ENCODE measurements at regions not wholly inside any gene's neighbourhood (a gene's known extent, or its start where the extent isn't known, plus 50 kb on each side); places are given as distances from the start of the nearest gene placed in this dataset.

DNA sequence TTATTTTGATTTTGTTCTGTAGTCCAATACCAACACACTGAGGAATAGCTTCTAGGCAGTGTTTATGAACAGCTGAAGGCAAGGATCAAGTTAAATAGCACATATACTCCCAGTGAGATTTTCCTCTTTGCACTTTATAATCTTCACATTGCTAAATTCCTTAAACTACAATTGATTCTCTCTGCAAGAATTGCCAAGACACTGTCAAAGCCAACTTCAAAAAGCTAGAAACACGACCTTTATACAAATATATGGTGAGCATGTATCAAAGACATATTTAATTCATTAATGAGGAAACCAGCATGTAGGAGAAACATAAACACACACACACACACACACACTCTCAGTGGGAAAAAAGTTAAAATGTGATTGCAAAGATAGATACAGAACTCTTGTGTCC lies 86.4 kb upstream of the FAM9C start:
- Histone ChIP-seq H3K9me3 (no peaks in the 10 kb centered on the region), H3K27me3 (ENCODE audit: insufficient read depth in 3 of 3, low read length in 2 of 3) (no peaks in the 10 kb centered on the region), H3K4me1 (no peaks in the 10 kb centered on the region), H3K4me3 (no peak overlapping the region), H3K36me3 (ENCODE audit: insufficient read depth in 1 of 2, low read depth in 1 of 2) (no peaks in the 10 kb centered on the region), H3K27ac (no peak overlapping the region)
- 22 to 57% (median 37%) methylated on average over 1 of the region's 1 CpG for whole genome bisulfite sequencing, 3 donors
- DNase-seq, result no peak
- TF ChIP-seq, protein P1, sequence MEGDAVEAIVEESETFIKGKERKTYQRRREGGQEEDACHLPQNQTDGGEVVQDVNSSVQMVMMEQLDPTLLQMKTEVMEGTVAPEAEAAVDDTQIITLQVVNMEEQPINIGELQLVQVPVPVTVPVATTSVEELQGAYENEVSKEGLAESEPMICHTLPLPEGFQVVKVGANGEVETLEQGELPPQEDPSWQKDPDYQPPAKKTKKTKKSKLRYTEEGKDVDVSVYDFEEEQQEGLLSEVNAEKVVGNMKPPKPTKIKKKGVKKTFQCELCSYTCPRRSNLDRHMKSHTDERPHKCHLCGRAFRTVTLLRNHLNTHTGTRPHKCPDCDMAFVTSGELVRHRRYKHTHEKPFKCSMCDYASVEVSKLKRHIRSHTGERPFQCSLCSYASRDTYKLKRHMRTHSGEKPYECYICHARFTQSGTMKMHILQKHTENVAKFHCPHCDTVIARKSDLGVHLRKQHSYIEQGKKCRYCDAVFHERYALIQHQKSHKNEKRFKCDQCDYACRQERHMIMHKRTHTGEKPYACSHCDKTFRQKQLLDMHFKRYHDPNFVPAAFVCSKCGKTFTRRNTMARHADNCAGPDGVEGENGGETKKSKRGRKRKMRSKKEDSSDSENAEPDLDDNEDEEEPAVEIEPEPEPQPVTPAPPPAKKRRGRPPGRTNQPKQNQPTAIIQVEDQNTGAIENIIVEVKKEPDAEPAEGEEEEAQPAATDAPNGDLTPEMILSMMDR (IDR thresholded peaks at IDR 0.05), result no peak
- no peak for ATAC-seq
- intact Hi-C loops (cut with DNase I), result no loop called here

DNA sequence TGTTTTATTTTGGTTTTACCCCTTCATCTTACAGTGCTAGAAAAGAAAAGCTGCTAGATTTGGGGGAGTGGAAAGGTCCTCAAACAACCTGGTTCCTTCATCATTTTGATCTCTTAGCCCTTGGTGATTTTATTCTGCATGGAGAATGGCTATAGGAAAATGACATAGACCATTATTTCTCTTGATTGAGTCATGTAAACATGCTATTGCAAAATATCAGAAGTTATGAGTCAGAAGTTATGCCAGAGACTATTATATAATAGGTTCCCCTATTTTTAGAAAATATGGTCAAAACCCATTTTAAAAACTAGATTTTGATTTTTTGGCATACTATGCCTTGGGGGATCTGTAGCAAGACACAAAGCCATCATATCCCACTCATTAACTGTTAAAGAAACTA lies 83.7 kb upstream of the FAM9C start:
- no peak for ATAC-seq
- Histone ChIP-seq H3K4me1 (no peaks in the 10 kb centered on the region), H3K4me3 (no peak overlapping the region), H3K27me3 (ENCODE audit: insufficient read depth in 3 of 3, low read length in 2 of 3) (no peaks in the 10 kb centered on the region), H3K36me3 (ENCODE audit: insufficient read depth in 1 of 2, low read depth in 1 of 2) (no peaks in the 10 kb centered on the region), H3K9me3 (no peaks in the 10 kb centered on the region), H3K27ac (no peak overlapping the region)
- no peak for DNase-seq
- intact Hi-C loops (cut with DNase I), result no loop called here
- TF ChIP-seq, protein P1 (IDR thresholded peaks at IDR 0.05), result no peak

DNA sequence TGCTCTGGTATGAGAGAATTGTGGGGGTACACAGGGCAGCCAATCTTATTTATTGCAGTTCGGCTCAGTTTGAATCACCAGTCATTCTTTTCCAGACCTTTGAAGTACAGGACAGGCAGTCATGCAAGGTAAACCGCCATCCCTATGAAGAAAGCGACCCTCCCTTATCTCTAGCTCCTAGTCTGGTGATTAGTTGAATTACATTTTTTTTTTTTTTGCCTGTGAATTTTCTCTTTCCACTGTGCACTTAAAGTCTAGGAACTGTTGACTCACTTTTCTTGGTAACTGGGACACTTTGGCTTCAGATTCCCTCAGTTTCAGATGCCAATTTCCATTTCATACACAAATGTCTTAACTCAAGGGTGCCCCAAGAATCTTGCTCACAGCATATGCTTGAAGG lies 82.4 kb upstream of the FAM9C start:
- Histone ChIP-seq H3K9me3 (no peaks in the 10 kb centered on the region), H3K4me3 (no peak overlapping the region), H3K36me3 (ENCODE audit: insufficient read depth in 1 of 2, low read depth in 1 of 2) (no peaks in the 10 kb centered on the region), H3K27me3 (ENCODE audit: insufficient read depth in 3 of 3, low read length in 2 of 3) (no peaks in the 10 kb centered on the region), H3K27ac (no peak overlapping the region), H3K4me1 (no peaks in the 10 kb centered on the region)
- DNase-seq, result no peak
- WGBS, 3 donors, result 83 to 98% (median 96%) methylated on average over 3 of the region's 3 CpGs
- ATAC-seq, result no peak
- intact Hi-C loops (cut with DNase I), result no loop called here
- TF ChIP-seq, protein P1 (IDR thresholded peaks at IDR 0.05), result no peak

GRCh38 chrX:13125188-13125587 lies 80.8 kb upstream of the FAM9C start:
- WGBS, 3 donors, result 52 to 94% (median 62%) methylated on average over 2 of the region's 2 CpGs
- TF ChIP-seq, protein P1 (IDR thresholded peaks at IDR 0.05), result no peak
- no peaks in the 10 kb centered on the region for H3K36me3 ChIP-seq (ENCODE audit: insufficient read depth in 1 of 2, low read depth in 1 of 2)
- no peaks in the 10 kb centered on the region for H3K4me1 ChIP-seq
- no peaks in the 10 kb centered on the region for H3K27me3 ChIP-seq (ENCODE audit: insufficient read depth in 3 of 3, low read length in 2 of 3)
- no peaks in the 10 kb centered on the region for H3K9me3 ChIP-seq
- ATAC-seq (no peak), DNase-seq (no peak)
- no peak overlapping the region for H3K27ac ChIP-seq
- intact Hi-C loops (cut with DNase I), result no loop called here
- no peak overlapping the region for H3K4me3 ChIP-seq

DNA sequence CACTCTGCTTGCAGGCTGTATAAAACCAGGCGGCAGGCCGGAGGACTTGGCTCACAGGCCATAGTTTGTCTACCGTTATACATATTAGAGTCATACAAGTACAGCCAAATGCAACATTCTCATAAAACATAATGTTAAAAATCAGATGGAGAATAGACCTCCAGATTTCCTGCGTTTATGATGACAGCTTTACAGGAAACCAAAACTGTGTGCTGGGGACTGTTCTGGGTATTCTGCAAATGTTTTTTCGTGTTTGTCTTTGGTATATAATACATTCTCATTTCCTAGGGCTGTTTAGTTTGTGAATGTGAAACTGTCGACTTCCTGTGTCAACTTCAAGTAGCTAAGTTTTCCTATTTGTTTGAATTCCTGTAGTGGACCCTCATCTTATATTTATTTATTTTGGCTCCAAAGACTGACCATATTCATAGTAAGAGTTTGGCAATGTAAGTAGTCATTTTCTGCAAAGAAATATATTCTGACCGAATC lies 79.5 kb upstream of the FAM9C start:
- TF ChIP-seq, protein P1 (IDR thresholded peaks at IDR 0.05), result no peak
- H3K4me3 ChIP-seq, result no peak overlapping the region
- DNase-seq (no peak), ATAC-seq (no peak)
- no peak overlapping the region for H3K27ac ChIP-seq
- H3K4me1 ChIP-seq, result no peaks in the 10 kb centered on the region
- no peaks in the 10 kb centered on the region for H3K9me3 ChIP-seq
- 31 to 62% (median 44%) methylated on average over 7 of the region's 7 CpGs for WGBS, 3 donors
- no peaks in the 10 kb centered on the region for H3K36me3 ChIP-seq (ENCODE audit: insufficient read depth in 1 of 2, low read depth in 1 of 2)
- H3K27me3 ChIP-seq (ENCODE audit: insufficient read depth in 3 of 3, low read length in 2 of 3), result no peaks in the 10 kb centered on the region
- intact Hi-C loops (cut with DNase I), result no loop called here

All from psoas muscle (tissue), 7 donors.